H1 (cell line): ENCODE measurements at regions not wholly inside any gene's neighbourhood (a gene's known extent, or its start where the extent isn't known, plus 50 kb on each side); places are given as distances from the start of the nearest gene placed in this dataset.

Source experiments
- BACH1 ChIP-seq: IDR thresholded peaks from 2 replicates; pipeline ENCODE4 v1.6.1; 2012; ENCODE audit warnings: low read length, improper control_type of control experiment
- POLR2A ChIP-seq, 2 experiments: IDR thresholded peaks; 1 replicate in 1 of 2; 2 replicates in 1 of 2; pipeline ENCODE4 v1.6.1; 2011; ENCODE audit warnings: low read depth in 2 of 2, low read length in 2 of 2, mild to moderate bottlenecking in 2 of 2; ENCODE audit errors: control extremely low read depth in 1 of 2

DNA sequence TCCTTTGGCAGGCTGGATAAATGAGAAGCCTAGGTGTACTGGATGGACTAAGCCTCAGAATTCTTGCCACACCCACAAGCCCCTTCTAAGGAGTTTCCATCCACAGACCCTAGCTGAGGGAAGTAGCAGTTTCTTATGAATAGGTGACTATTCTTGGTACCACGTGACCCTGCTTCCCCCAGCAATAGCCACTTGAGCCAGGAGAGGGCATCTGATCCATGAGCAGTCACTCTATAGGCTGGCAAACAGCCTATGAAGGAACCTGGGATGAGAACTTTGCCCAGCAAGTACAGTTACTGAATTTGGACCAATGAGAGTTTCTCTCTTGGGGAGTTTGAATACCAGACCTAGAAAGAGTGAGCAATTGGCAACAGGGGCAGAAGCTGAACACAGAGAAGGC, 84.0 kb downstream of the RTL9 start (continued):
- TF ChIP-seq BACH1, result no peak
- TF ChIP-seq POLR2A (IDR thresholded peaks at IDR 0.05; ENCODE audit: control extremely low read depth in 1 of 2, low read depth in 2 of 2, low read length in 2 of 2), result no peak
